Gastrocnemius medialis (tissue), 4 donors: ENCODE measurements at regions not wholly inside any gene's neighbourhood (a gene's known extent, or its start where the extent isn't known, plus 50 kb on each side); places are given as distances from the start of the nearest gene placed in this dataset.

Source experiments
- POLR2A ChIP-seq, 2 donors: fragments of 450-650 bp; IDR thresholded peaks; one replicate each; pipeline ENCODE4 v1.6.1; 2017; ENCODE audit warnings: antibody characterized with exemption in 2 of 2, mild to moderate bottlenecking in 2 of 2, moderate library complexity in 2 of 2
- TF ChIP-seq, protein P1 (sequence below), 5 experiments: fragments of 450-650 bp in 3 of 5; fragments of 200-600 bp in 2 of 5; sonication (generic) in 2 of 5; IDR thresholded peaks in 4 of 5; conservative IDR thresholded peaks in 1 of 5; 1 replicate in 4 of 5; 2 replicates in 1 of 5; pipeline ENCODE4 v1.5.1; 2016 to 2019; ENCODE audit warnings: antibody characterized with exemption in 5 of 5, mild to moderate bottlenecking in 3 of 5, moderate library complexity in 3 of 5

DNA sequence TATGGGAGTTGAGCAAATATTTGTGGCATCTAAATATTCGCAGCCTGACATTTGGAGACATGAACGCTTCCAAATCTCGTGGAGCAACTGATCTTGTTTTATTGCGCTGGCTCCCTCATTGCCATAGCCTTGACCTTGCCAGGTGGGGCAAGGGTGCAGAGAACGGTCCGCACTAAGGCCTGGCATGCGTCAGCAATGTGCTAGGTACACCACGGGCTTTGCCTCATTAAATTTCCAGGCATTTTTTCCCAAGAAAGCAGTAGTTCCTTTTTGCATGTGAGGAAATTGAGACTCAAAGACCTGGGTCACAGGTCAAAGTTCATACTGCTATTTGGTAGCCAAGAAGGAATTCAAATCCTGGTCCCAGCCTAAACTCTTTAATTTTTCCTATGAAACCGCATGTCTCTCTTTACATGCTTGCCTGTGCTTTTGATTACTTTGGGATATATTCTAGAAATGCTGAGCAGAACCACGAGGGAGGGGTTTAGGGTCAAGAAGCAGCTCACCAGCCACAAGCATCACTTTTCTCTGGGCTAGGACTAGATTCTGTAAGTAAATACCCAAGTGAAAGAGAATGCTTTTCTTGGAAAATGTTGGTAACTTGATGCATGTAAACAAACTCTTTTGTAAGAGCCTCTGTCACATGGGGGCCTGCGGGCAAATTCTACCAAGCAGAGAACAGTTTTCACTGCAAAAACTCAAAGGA is 891.6 kb downstream of the VRK1 start:
- TF ChIP-seq, protein P1, sequence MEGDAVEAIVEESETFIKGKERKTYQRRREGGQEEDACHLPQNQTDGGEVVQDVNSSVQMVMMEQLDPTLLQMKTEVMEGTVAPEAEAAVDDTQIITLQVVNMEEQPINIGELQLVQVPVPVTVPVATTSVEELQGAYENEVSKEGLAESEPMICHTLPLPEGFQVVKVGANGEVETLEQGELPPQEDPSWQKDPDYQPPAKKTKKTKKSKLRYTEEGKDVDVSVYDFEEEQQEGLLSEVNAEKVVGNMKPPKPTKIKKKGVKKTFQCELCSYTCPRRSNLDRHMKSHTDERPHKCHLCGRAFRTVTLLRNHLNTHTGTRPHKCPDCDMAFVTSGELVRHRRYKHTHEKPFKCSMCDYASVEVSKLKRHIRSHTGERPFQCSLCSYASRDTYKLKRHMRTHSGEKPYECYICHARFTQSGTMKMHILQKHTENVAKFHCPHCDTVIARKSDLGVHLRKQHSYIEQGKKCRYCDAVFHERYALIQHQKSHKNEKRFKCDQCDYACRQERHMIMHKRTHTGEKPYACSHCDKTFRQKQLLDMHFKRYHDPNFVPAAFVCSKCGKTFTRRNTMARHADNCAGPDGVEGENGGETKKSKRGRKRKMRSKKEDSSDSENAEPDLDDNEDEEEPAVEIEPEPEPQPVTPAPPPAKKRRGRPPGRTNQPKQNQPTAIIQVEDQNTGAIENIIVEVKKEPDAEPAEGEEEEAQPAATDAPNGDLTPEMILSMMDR (IDR thresholded peaks at IDR 0.05 in 4 of 5, conservative IDR thresholded peaks at IDR 0.05 in 1 of 5), result no peak
- TF ChIP-seq POLR2A (IDR thresholded peaks at IDR 0.05), result no peak
